Testis (tissue), 2 donors: ENCODE measurements at regions not wholly inside any gene's neighbourhood (a gene's known extent, or its start where the extent isn't known, plus 50 kb on each side); places are given as distances from the start of the nearest gene placed in this dataset.

Experiments
- DNase-seq: peaks from one replicate; pipeline ENCODE4 v3.0.0-alpha.2; 2019
- H3K27ac ChIP-seq, 2 donors: fragments of 200-600 bp; sonication (generic); one replicate each; pipeline ENCODE4 v1.5.1; 2019
- H3K27me3 ChIP-seq: fragments of 200-600 bp; sonication (generic); one replicate; pipeline ENCODE4 v1.5.1; 2019
- H3K36me3 ChIP-seq: fragments of 200-600 bp; sonication (generic); one replicate; pipeline ENCODE4 v1.5.1; 2017; ENCODE audit warnings: low read depth; ENCODE audit errors: missing control alignments
- H3K4me1 ChIP-seq: fragments of 200-600 bp; sonication (generic); one replicate; pipeline ENCODE4 v1.5.1; 2019
- H3K4me3 ChIP-seq, 2 donors: fragments of 200-600 bp; sonication (generic); one replicate each; pipeline ENCODE4 v1.5.1; 2017 to 2019
- H3K9me3 ChIP-seq: fragments of 200-600 bp; sonication (generic); one replicate; pipeline ENCODE4 v1.5.1; 2017
- CTCF ChIP-seq, 3 experiments: fragments of 450-650 bp in 2 of 3; fragments of 200-600 bp in 1 of 3; sonication (generic) in 1 of 3; IDR thresholded peaks; one replicate each; pipeline ENCODE4 v1.5.1; 2016 to 2019; ENCODE audit warnings: antibody characterized with exemption in 3 of 3, mild to moderate bottlenecking in 2 of 3, moderate library complexity in 1 of 3
- POLR2A ChIP-seq: fragments of 450-650 bp; IDR thresholded peaks from one replicate; pipeline ENCODE4 v1.6.1; 2017; ENCODE audit warnings: antibody characterized with exemption, mild to moderate bottlenecking, moderate library complexity
- WGBS, 2 donors: methylation state at CpG; one replicate each; pipeline ENCODE4 v1.1.5; 2018; 5-methylcytosine and 5-hydroxymethylcytosine counted together
- intact Hi-C: fragments of 100-400 bp; cut with DNase I; formaldehyde crosslinking; loops from one replicate; pipeline ENCODE4 v1.15.1; 2023; ENCODE audit warnings: low total_unique reads

- no peak overlapping the region for H3K4me3 ChIP-seq
- no peaks in the 10 kb centered on the region for H3K27me3 ChIP-seq
- DNase-seq, result no peak
- no peaks in the 10 kb centered on the region for H3K4me1 ChIP-seq
- no peak overlapping the region for H3K27ac ChIP-seq
- 90 to 92% methylated on average over 2 of the region's 2 CpGs for WGBS, 2 donors
- H3K36me3 ChIP-seq, result no peaks in the 10 kb centered on the region
- TF ChIP-seq POLR2A (no peak), CTCF (IDR thresholded peaks at IDR 0.05) (no peak)
- H3K9me3 ChIP-seq, result no peaks in the 10 kb centered on the region
- intact Hi-C loops, result no loop called here
Observed at GRCh38 chr21:35231090-35231489, 182.0 kb upstream of the RUNX1 start.

DNA sequence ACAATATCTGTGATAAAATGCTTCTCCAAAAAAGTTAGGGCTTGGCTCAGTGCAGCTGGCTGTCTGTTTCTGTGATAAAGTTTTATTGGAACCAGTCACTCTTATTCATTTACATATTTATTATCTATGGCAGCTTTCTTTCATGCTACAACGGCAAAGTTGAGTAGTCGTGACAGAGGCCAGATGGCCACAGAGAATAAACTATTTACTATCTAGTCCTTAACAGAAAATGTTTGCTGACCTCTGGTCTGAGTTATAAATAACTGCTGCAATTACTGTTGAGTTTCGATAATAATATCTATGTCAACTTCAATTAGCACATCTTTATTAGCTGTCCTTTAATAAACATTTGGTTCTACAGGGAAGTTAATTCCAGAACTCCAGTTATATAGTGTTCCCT is 180.2 kb upstream of the RUNX1 start:
- Histone ChIP-seq H3K36me3 (no peaks in the 10 kb centered on the region), H3K27ac (no peak overlapping the region), H3K4me3 (no peak overlapping the region), H3K9me3 (no peaks in the 10 kb centered on the region), H3K4me1 (no peaks in the 10 kb centered on the region), H3K27me3 (no peaks in the 10 kb centered on the region)
- no peak for DNase-seq
- no peak for TF ChIP-seq POLR2A
- no peak for TF ChIP-seq CTCF (IDR thresholded peaks at IDR 0.05)
- 55 to 57% methylated on average over 3 of the region's 3 CpGs for WGBS, 2 donors
- intact Hi-C loops, result no loop called here

GRCh38 chr21:35227786-35228185 is 178.7 kb upstream of the RUNX1 start:
- DNase-seq, result no peak
- Histone ChIP-seq H3K4me1 (no peaks in the 10 kb centered on the region), H3K27ac (no peak overlapping the region), H3K4me3 (no peak overlapping the region), H3K36me3 (no peaks in the 10 kb centered on the region), H3K27me3 (no peaks in the 10 kb centered on the region), H3K9me3 (no peaks in the 10 kb centered on the region)
- TF ChIP-seq CTCF (IDR thresholded peaks at IDR 0.05) (no peak), POLR2A (no peak)
- 89 to 94% methylated on average over 5 of the region's 5 CpGs for WGBS, 2 donors
- intact Hi-C loops, result no loop called here

- H3K27ac ChIP-seq, result no peak overlapping the region
Observed at GRCh38 chr21:35226968-35227744, 178.1 kb upstream of the RUNX1 start.

More at GRCh38 chr21:35226968-35227744, 178.1 kb upstream of the RUNX1 start:
- TF ChIP-seq POLR2A, result no peak
- TF ChIP-seq CTCF (IDR thresholded peaks at IDR 0.05), result no peak
- intact Hi-C loops, result no loop called here
- Histone ChIP-seq H3K36me3 (no peaks in the 10 kb centered on the region), H3K4me1 (no peaks in the 10 kb centered on the region), H3K27me3 (no peaks in the 10 kb centered on the region), H3K9me3 (no peaks in the 10 kb centered on the region), H3K4me3 (no peak overlapping the region)
- 85 to 89% methylated on average over 13 of the region's 13 CpGs for WGBS, 2 donors
- no peak for DNase-seq
